ENCODE measurements at regions not wholly inside any gene's neighbourhood (a gene's known extent, or its start where the extent isn't known, plus 50 kb on each side); places are given as distances from the start of the nearest gene placed in this dataset.

GRCh38 chr7:136056651-136057231, 79.6 kb upstream of the MTPN start:
- DNase-seq: no peak

GRCh38 chr7:136055266-136055665, 78.1 kb upstream of the MTPN start:
- no peak for DNase-seq

GRCh38 chr7:136053689-136054485, 76.7 kb upstream of the MTPN start:
- no peak for DNase-seq

- no peak for DNase-seq
These were observed 74.2 kb upstream of the MTPN start for GRCh38 chr7:136051203-136051928.

- no peak for DNase-seq
These were observed 73.3 kb upstream of the MTPN start for GRCh38 chr7:136050462-136050847.

- no peak for DNase-seq
These were observed 72.8 kb upstream of the MTPN start for GRCh38 chr7:136049818-136050461.

GRCh38 chr7:136049117-136049516, 72.0 kb upstream of the MTPN start:
- DNase-seq: no peak

- DNase-seq: no peak
These were observed 69.4 kb upstream of the MTPN start for GRCh38 chr7:136046548-136046947.

- no peak for DNase-seq
These were observed 68.8 kb upstream of the MTPN start for GRCh38 chr7:136045992-136046391.

- DNase-seq: no peak
These were observed 68.0 kb upstream of the MTPN start for GRCh38 chr7:136045181-136045580.

- DNase-seq: peak; percentile 27
These were observed 62.6 kb upstream of the MTPN start for GRCh38 chr7:136039577-136040345.

- no peak for DNase-seq
These were observed 59.2 kb upstream of the MTPN start for GRCh38 chr7:136036336-136036735.

- no peak for DNase-seq
These were observed 57.0 kb upstream of the MTPN start for GRCh38 chr7:136034132-136034531.

GRCh38 chr7:136033413-136034031, 56.4 kb upstream of the MTPN start:
- no peak for DNase-seq

GRCh38 chr7:136030867-136031318, 53.7 kb upstream of the MTPN start:
- no peak for DNase-seq

GRCh38 chr7:136030330-136030729, 53.2 kb upstream of the MTPN start:
- DNase-seq: no peak

- DNase-seq: no peak
These were observed 50.0 kb upstream of the MTPN start for GRCh38 chr7:136027160-136027559.
